Keratinocyte (primary cell): ENCODE measurements at regions not wholly inside any gene's neighbourhood (a gene's known extent, or its start where the extent isn't known, plus 50 kb on each side); places are given as distances from the start of the nearest gene placed in this dataset.

Experiments
- EZH2 ChIP-seq: IDR thresholded peaks from one replicate; pipeline ENCODE4 v1.6.1; 2012; ENCODE audit warnings: inconsistent platforms, mild to moderate bottlenecking, low read length, moderate library complexity
- TF ChIP-seq, protein P1 (sequence below), 3 experiments: IDR thresholded peaks in 1 of 3; conservative IDR thresholded peaks in 1 of 3; optimal IDR thresholded peaks in 1 of 3; 2 replicates in 2 of 3; 3 replicates in 1 of 3; pipeline versions ENCODE3 to v1.5.1; 2011; ENCODE audit warnings: low read length in 3 of 3, mild to moderate bottlenecking in 3 of 3, moderate library complexity in 2 of 3, control low read depth in 1 of 3, inconsistent platforms in 1 of 3; ENCODE audit not compliant: insufficient read depth in 2 of 3; ENCODE audit errors: extremely low read depth in 1 of 3

DNA sequence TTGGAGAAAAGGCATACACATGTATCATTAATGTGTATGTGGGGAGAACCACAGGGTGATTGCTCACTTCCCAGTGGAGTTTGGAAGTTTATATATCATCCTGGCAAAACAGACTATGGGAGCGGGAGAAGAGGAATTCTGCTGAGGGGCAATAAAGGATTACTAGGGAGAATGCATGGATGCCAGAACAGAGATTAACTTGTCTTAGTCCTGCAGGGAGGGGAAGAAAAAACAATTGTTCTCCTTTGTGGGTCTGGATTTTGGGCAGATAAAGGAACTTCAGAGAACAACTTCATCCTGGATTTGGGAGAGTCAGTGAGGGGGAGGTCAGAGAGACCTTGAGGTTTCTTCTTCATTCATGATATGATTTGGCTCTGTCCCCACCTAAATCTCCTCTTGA, 55.9 kb upstream of the SOX13 start:
- TF ChIP-seq, protein P1, sequence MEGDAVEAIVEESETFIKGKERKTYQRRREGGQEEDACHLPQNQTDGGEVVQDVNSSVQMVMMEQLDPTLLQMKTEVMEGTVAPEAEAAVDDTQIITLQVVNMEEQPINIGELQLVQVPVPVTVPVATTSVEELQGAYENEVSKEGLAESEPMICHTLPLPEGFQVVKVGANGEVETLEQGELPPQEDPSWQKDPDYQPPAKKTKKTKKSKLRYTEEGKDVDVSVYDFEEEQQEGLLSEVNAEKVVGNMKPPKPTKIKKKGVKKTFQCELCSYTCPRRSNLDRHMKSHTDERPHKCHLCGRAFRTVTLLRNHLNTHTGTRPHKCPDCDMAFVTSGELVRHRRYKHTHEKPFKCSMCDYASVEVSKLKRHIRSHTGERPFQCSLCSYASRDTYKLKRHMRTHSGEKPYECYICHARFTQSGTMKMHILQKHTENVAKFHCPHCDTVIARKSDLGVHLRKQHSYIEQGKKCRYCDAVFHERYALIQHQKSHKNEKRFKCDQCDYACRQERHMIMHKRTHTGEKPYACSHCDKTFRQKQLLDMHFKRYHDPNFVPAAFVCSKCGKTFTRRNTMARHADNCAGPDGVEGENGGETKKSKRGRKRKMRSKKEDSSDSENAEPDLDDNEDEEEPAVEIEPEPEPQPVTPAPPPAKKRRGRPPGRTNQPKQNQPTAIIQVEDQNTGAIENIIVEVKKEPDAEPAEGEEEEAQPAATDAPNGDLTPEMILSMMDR (optimal IDR thresholded peaks at IDR 0.05 in 1 of 3, IDR thresholded peaks at IDR 0.05 in 1 of 3, conservative IDR thresholded peaks at IDR 0.05 in 1 of 3; ENCODE audit: extremely low read depth in 1 of 3, insufficient read depth in 2 of 3, low read length in 3 of 3), result no peak
- TF ChIP-seq EZH2, result no peak
